A673 (cell line): ENCODE measurements at regions not wholly inside any gene's neighbourhood (a gene's known extent, or its start where the extent isn't known, plus 50 kb on each side); places are given as distances from the start of the nearest gene placed in this dataset.

Experiments
- BruUV-seq: library from RNA; stranded (reverse); fragments of 400-500 nt; replicated peaks from 2 replicates; lab custom pipeline; 2021; lab: Mats Ljungman, UMichigan
- CTCF ChIA-PET: fragments of 300-600 bp; sonication (Branson Sonifier 250); formaldehyde crosslinking; loops from one replicate; lab custom pipeline; 2022; ENCODE audit warnings: antibody characterized with exemption; lab: Charles Lee
- POLR2A ChIA-PET: fragments of 300-600 bp; sonication (Branson Sonifier 250); formaldehyde crosslinking; loops from one replicate; lab custom pipeline; 2022; ENCODE audit warnings: antibody characterized with exemption; ENCODE audit not compliant: low non-redundant PET; lab: Charles Lee
- DNase-seq: peaks from one replicate; pipeline ENCODE4 v3.0.0-alpha.2; 2015; ENCODE audit warnings: low spot score
- H3K27ac ChIP-seq: fragments of 200-600 bp; sonication (generic); 2 replicates; pipeline ENCODE4 v1.5.1; 2016; ENCODE audit warnings: mixed run types, low read depth, mild to moderate bottlenecking, mixed read lengths, antibody characterized with exemption, low read length; ENCODE audit not compliant: poor library complexity, severe bottlenecking
- H3K27me3 ChIP-seq: fragments of 200-600 bp; sonication (generic); replicated peaks from 2 replicates; pipeline ENCODE4 v1.6.1; 2017; ENCODE audit warnings: mixed run types, low read depth, mild to moderate bottlenecking, mixed read lengths, antibody characterized with exemption, low read length; ENCODE audit not compliant: insufficient read depth, poor library complexity
- H3K36me3 ChIP-seq: fragments of 200-600 bp; sonication (generic); 2 replicates; pipeline ENCODE4 v1.6.1; 2016; ENCODE audit warnings: mixed run types, mild to moderate bottlenecking, mixed read lengths, antibody characterized with exemption, low read length; ENCODE audit not compliant: insufficient read depth, poor library complexity, severe bottlenecking
- H3K4me1 ChIP-seq: fragments of 200-600 bp; sonication (generic); 2 replicates; pipeline ENCODE4 v1.6.1; 2017; ENCODE audit warnings: mixed run types, mild to moderate bottlenecking, mixed read lengths, antibody characterized with exemption, low read length; ENCODE audit not compliant: insufficient read depth, poor library complexity, severe bottlenecking
- H3K4me3 ChIP-seq: fragments of 200-600 bp; sonication (generic); 2 replicates; pipeline ENCODE4 v1.5.1; 2016; ENCODE audit warnings: low read depth, mixed run types, mild to moderate bottlenecking, mixed read lengths, low read length; ENCODE audit not compliant: poor library complexity, severe bottlenecking
- H3K9me3 ChIP-seq: fragments of 200-600 bp; sonication (generic); 2 replicates; pipeline ENCODE4 v1.6.1; 2016; ENCODE audit warnings: mixed run types, low read depth, mild to moderate bottlenecking, mixed read lengths, antibody characterized with exemption, low read length; ENCODE audit not compliant: poor library complexity, severe bottlenecking
- CTCF ChIP-seq: fragments of 300-800, 200-600 bp; sonication (generic); conservative IDR thresholded peaks from 2 replicates; pipeline ENCODE4 v1.5.1; 2017; ENCODE audit warnings: low read depth, mild to moderate bottlenecking, antibody characterized with exemption, low read length, moderate library complexity, mixed read lengths
- EZH2 ChIP-seq: fragments of 200-600 bp; sonication (generic); IDR thresholded peaks from 2 replicates; pipeline ENCODE4 v1.6.1; 2017; ENCODE audit warnings: borderline replicate concordance, low read depth, mild to moderate bottlenecking, mixed read lengths, antibody characterized with exemption, low read length; ENCODE audit not compliant: poor library complexity, severe bottlenecking
- intact Hi-C: fragments of 100-400 bp; cut with micrococcal nuclease; formaldehyde crosslinking; loops from one replicate; pipeline ENCODE4 v1.10.0; 2022; ENCODE audit not compliant: unreplicated experiment

GRCh38 chr11:45751430-45751829 is 53.5 kb upstream of the SLC35C1 start:
- no peak for TF ChIP-seq CTCF
- TF ChIP-seq EZH2 = no peak
- BruUV-seq = no TSS peak
- peaks cover 32% of the 10 kb centered on the region for H3K4me1 ChIP-seq

GRCh38 chr11:45750439-45750838 is 54.5 kb upstream of the SLC35C1 start:
- Histone ChIP-seq H3K27me3 (no peaks in the 10 kb centered on the region), H3K36me3 (no peaks in the 10 kb centered on the region), H3K4me1 (peaks cover 29% of the 10 kb centered on the region), H3K9me3 (no peaks in the 10 kb centered on the region), H3K4me3 (no peak overlapping the region), H3K27ac (no peak overlapping the region)
- CTCF ChIA-PET = interaction anchor here (1.2 kb wide), 1 partner anchor 21 kb away, joined by 3 read pairs; no protein-coding TSS in a partner anchor
- POLR2A ChIA-PET = no interaction called here
- TF ChIP-seq EZH2 (no peak), CTCF (no peak)
- no peak for DNase-seq
- intact Hi-C loops = no loop called here
- BruUV-seq = no TSS peak

More at GRCh38 chr11:45751430-45751829, 53.5 kb upstream of the SLC35C1 start:
- no peaks in the 10 kb centered on the region for H3K27me3 ChIP-seq
- no peaks in the 10 kb centered on the region for H3K36me3 ChIP-seq
- no peaks in the 10 kb centered on the region for H3K9me3 ChIP-seq
- intact Hi-C loops = no loop called here
- ChIA-PET POLR2A (no interaction called here), CTCF (interaction anchor here (1.2 kb wide), 1 partner anchor 20 kb away, joined by 3 read pairs; no protein-coding TSS in a partner anchor)
- no peak overlapping the region for H3K27ac ChIP-seq
- no peak overlapping the region for H3K4me3 ChIP-seq
- no peak for DNase-seq

GRCh38 chr11:45748801-45749200 is 56.1 kb upstream of the SLC35C1 start:
- CTCF ChIA-PET = no interaction called here
- no peaks in the 10 kb centered on the region for H3K27me3 ChIP-seq
- intact Hi-C loops = no loop called here

More at GRCh38 chr11:45748801-45749200, 56.1 kb upstream of the SLC35C1 start:
- TF ChIP-seq EZH2 (no peak), CTCF (peak; percentile 34)
- BruUV-seq = no TSS peak
- Histone ChIP-seq H3K27ac (no peak overlapping the region), H3K4me1 (peaks cover 29% of the 10 kb centered on the region), H3K9me3 (no peaks in the 10 kb centered on the region), H3K36me3 (no peaks in the 10 kb centered on the region), H3K4me3 (no peak overlapping the region)
- POLR2A ChIA-PET = no interaction called here
- peak; percentile 83 for DNase-seq
